Stimulated activated naive B cell treated with anti-CD40 and anti-IgM and Interleukin-4, amounts not matched to agents 10 μg/mL and 1 μg/mL and 100 μg/mL, for 72 hours (primary cell): ENCODE measurements at regions not wholly inside any gene's neighbourhood (a gene's known extent, or its start where the extent isn't known, plus 50 kb on each side); places are given as distances from the start of the nearest gene placed in this dataset.

Source experiments
- ATAC-seq, 2 donors: fragments of 150-1000 bp; cut with Tn5 transposase; replicated peaks; 2 replicates each; pipeline ENCODE4 v1.10.0; 2021; ENCODE audit warnings: moderate library complexity in 1 of 2
- DNase-seq: peaks from one replicate; pipeline ENCODE4 v3.0.0; 2021
- H3K27ac Mint-ChIP-seq: one replicate; pipeline ENCODE4 v1.8.0; 2022; ENCODE audit warnings: mild to moderate bottlenecking, mixed read lengths
- H3K27me3 Mint-ChIP-seq, 2 donors: one replicate each; pipeline ENCODE4 v1.8.0; 2022; ENCODE audit warnings: mixed read lengths in 2 of 2
- H3K36me3 Mint-ChIP-seq, 2 donors: one replicate each; pipeline ENCODE4 v1.8.0; 2022; ENCODE audit warnings: mixed read lengths in 2 of 2, mild to moderate bottlenecking in 1 of 2
- H3K4me1 Mint-ChIP-seq, 2 donors: one replicate each; pipeline ENCODE4 v1.8.0; 2022; ENCODE audit warnings: mixed read lengths in 2 of 2, mild to moderate bottlenecking in 1 of 2
- H3K4me3 Mint-ChIP-seq, 2 donors: one replicate each; pipeline ENCODE4 v1.8.0; 2022; ENCODE audit warnings: mild to moderate bottlenecking in 2 of 2, mixed read lengths in 2 of 2, moderate library complexity in 1 of 2
- H3K9me3 Mint-ChIP-seq, 2 donors: one replicate each; pipeline ENCODE4 v1.8.0; 2022; ENCODE audit warnings: mixed read lengths in 2 of 2, mild to moderate bottlenecking in 1 of 2

GRCh38 chr15:70453766-70454165 is 309.6 kb downstream of the UACA start:
- H3K36me3 Mint-ChIP-seq: no peaks in the 10 kb centered on the region
- DNase-seq (no peak), ATAC-seq (no peak)
- H3K4me1 Mint-ChIP-seq: peaks cover under 1 to 2% of the 10 kb centered on the region in 2 donors
- no peak overlapping the region for H3K4me3 Mint-ChIP-seq
- H3K9me3 Mint-ChIP-seq: no peaks in the 10 kb centered on the region
- peaks cover 31 to 44% of the 10 kb centered on the region in 2 donors for H3K27me3 Mint-ChIP-seq
- no peak overlapping the region for H3K27ac Mint-ChIP-seq

- Mint-ChIP-seq H3K27ac (no peak overlapping the region), H3K4me3 (no peak overlapping the region), H3K36me3 (no peaks in the 10 kb centered on the region), H3K4me1 (peaks cover 5 to 7% of the 10 kb centered on the region in 2 donors), H3K9me3 (no peaks in the 10 kb centered on the region), H3K27me3 (peaks cover 34 to 50% of the 10 kb centered on the region in 2 donors)
- DNase-seq (no peak), ATAC-seq (no peak)
Measured at GRCh38 chr15:70453238-70453637, 310.1 kb downstream of the UACA start.

- Mint-ChIP-seq H3K4me1 (peaks cover 15 to 19% of the 10 kb centered on the region in 2 donors), H3K36me3 (peaks cover 0 to 2% of the 10 kb centered on the region in 2 donors), H3K27ac (no peak overlapping the region), H3K4me3 (no peak overlapping the region), H3K27me3 (peaks cover 45 to 60% of the 10 kb centered on the region in 2 donors), H3K9me3 (no peaks in the 10 kb centered on the region)
- ATAC-seq (no peak), DNase-seq (no peak)
Measured at GRCh38 chr15:70451821-70452653, 311.3 kb downstream of the UACA start.

- no peak for DNase-seq
- Mint-ChIP-seq H3K9me3 (no peaks in the 10 kb centered on the region), H3K4me1 (peaks cover 19 to 25% of the 10 kb centered on the region in 2 donors), H3K27me3 (peaks cover 47 to 69% of the 10 kb centered on the region in 2 donors), H3K4me3 (no peak overlapping the region), H3K36me3 (peaks cover 0 to 2% of the 10 kb centered on the region in 2 donors), H3K27ac (no peak overlapping the region)
- no peak for ATAC-seq
Measured at GRCh38 chr15:70450142-70450443, 313.3 kb downstream of the UACA start.

- peaks cover 0 to 2% of the 10 kb centered on the region in 2 donors for H3K36me3 Mint-ChIP-seq
- no peak for ATAC-seq
- H3K4me1 Mint-ChIP-seq: peaks cover 19 to 26% of the 10 kb centered on the region in 2 donors
- no peak for DNase-seq
- H3K27ac Mint-ChIP-seq: no peak overlapping the region
- no peaks in the 10 kb centered on the region for H3K9me3 Mint-ChIP-seq
- H3K4me3 Mint-ChIP-seq: no peak overlapping the region
- peaks cover 49 to 75% of the 10 kb centered on the region in 2 donors for H3K27me3 Mint-ChIP-seq
Measured at GRCh38 chr15:70449311-70450141, 313.8 kb downstream of the UACA start.

GRCh38 chr15:70447928-70448698 is 315.2 kb downstream of the UACA start:
- peaks cover 57 to 78% of the 10 kb centered on the region in 2 donors for H3K27me3 Mint-ChIP-seq
- peak overlapping the region; percentile 37 for H3K4me3 Mint-ChIP-seq
- H3K36me3 Mint-ChIP-seq: peaks cover 0 to 2% of the 10 kb centered on the region in 2 donors
- peaks cover 20 to 39% of the 10 kb centered on the region in 2 donors for H3K4me1 Mint-ChIP-seq
- peak overlapping the region; percentile 80 for H3K27ac Mint-ChIP-seq
- H3K9me3 Mint-ChIP-seq: no peaks in the 10 kb centered on the region
- DNase-seq: peak; percentile 26
- peak; percentile 76 to 79 for ATAC-seq

- no peaks in the 10 kb centered on the region for H3K9me3 Mint-ChIP-seq
- peak overlapping the region in 1 of 2 donors; percentile 37 for H3K4me3 Mint-ChIP-seq
- H3K27ac Mint-ChIP-seq: no peak overlapping the region
- DNase-seq (no peak), ATAC-seq (peak in 1 of 2 donors; percentile 7)
- H3K4me1 Mint-ChIP-seq: peaks cover 20 to 43% of the 10 kb centered on the region in 2 donors
- peaks cover 0 to 2% of the 10 kb centered on the region in 2 donors for H3K36me3 Mint-ChIP-seq
- peaks cover 62 to 81% of the 10 kb centered on the region in 2 donors for H3K27me3 Mint-ChIP-seq
Measured at GRCh38 chr15:70447521-70447920, 315.8 kb downstream of the UACA start.

- H3K4me3 Mint-ChIP-seq: no peak overlapping the region
- H3K9me3 Mint-ChIP-seq: no peaks in the 10 kb centered on the region
- peaks cover 0 to 2% of the 10 kb centered on the region in 2 donors for H3K36me3 Mint-ChIP-seq
- H3K27ac Mint-ChIP-seq: no peak overlapping the region
- ATAC-seq: no peak
- peaks cover 67 to 86% of the 10 kb centered on the region in 2 donors for H3K27me3 Mint-ChIP-seq
- peaks cover 20 to 43% of the 10 kb centered on the region in 2 donors for H3K4me1 Mint-ChIP-seq
- no peak for DNase-seq
Measured at GRCh38 chr15:70447081-70447480, 316.3 kb downstream of the UACA start.

- peaks cover 54 to 76% of the 10 kb centered on the region in 2 donors for H3K27me3 Mint-ChIP-seq
- no peak for DNase-seq
Measured at GRCh38 chr15:70443486-70444273, 319.7 kb downstream of the UACA start.

GRCh38 chr15:70442616-70443321 is 320.6 kb downstream of the UACA start:
- Mint-ChIP-seq H3K27me3 (peaks cover 47 to 67% of the 10 kb centered on the region in 2 donors), H3K4me3 (no peak overlapping the region), H3K27ac (no peak overlapping the region), H3K36me3 (no peaks in the 10 kb centered on the region), H3K4me1 (peaks cover 15 to 32% of the 10 kb centered on the region in 2 donors), H3K9me3 (no peaks in the 10 kb centered on the region)
- ATAC-seq: no peak
- DNase-seq: no peak

More at GRCh38 chr15:70443486-70444273, 319.7 kb downstream of the UACA start:
- no peaks in the 10 kb centered on the region for H3K9me3 Mint-ChIP-seq
- H3K27ac Mint-ChIP-seq: no peak overlapping the region
- ATAC-seq: no peak
- H3K36me3 Mint-ChIP-seq: peaks cover 0 to 2% of the 10 kb centered on the region in 2 donors
- H3K4me3 Mint-ChIP-seq: no peak overlapping the region
- peaks cover 22 to 41% of the 10 kb centered on the region in 2 donors for H3K4me1 Mint-ChIP-seq

- Mint-ChIP-seq H3K4me1 (peaks cover 10 to 26% of the 10 kb centered on the region in 2 donors), H3K4me3 (no peak overlapping the region), H3K27ac (no peak overlapping the region), H3K27me3 (peaks cover 42 to 62% of the 10 kb centered on the region in 2 donors), H3K36me3 (no peaks in the 10 kb centered on the region), H3K9me3 (no peaks in the 10 kb centered on the region)
- no peak for ATAC-seq
- no peak for DNase-seq
Measured at GRCh38 chr15:70442211-70442610, 321.1 kb downstream of the UACA start.

GRCh38 chr15:70440416-70441138 is 322.8 kb downstream of the UACA start:
- Mint-ChIP-seq H3K36me3 (no peaks in the 10 kb centered on the region), H3K9me3 (no peaks in the 10 kb centered on the region), H3K4me3 (no peak overlapping the region), H3K27ac (no peak overlapping the region), H3K27me3 (peaks cover 35 to 48% of the 10 kb centered on the region in 2 donors), H3K4me1 (peaks cover 12 to 30% of the 10 kb centered on the region in 2 donors)
- no peak for DNase-seq
- no peak for ATAC-seq
